Renal cortex interstitium (tissue), 11 donors: ENCODE measurements at regions not wholly inside any gene's neighbourhood (a gene's known extent, or its start where the extent isn't known, plus 50 kb on each side); places are given as distances from the start of the nearest gene placed in this dataset.

Experiments used
- DNase-seq, 11 donors: peaks; one replicate each; pipeline ENCODE4 v3.0.0-alpha.2; 2013; ENCODE audit warnings: low read depth in 9 of 11, low spot score in 4 of 11; ENCODE audit errors: extremely low read depth in 1 of 11

GRCh38 chr13:103810026-103810425 lies 743.8 kb upstream of the SLC10A2 start:
- DNase-seq, result no peak

- no peak for DNase-seq
These were observed 739.6 kb upstream of the SLC10A2 start for GRCh38 chr13:103805771-103806170.

- DNase-seq, result no peak
These were observed 737.1 kb upstream of the SLC10A2 start for GRCh38 chr13:103803349-103803748.

- DNase-seq, result no peak
These were observed 732.8 kb upstream of the SLC10A2 start for GRCh38 chr13:103799028-103799427.

- no peak for DNase-seq
These were observed 729.8 kb upstream of the SLC10A2 start for GRCh38 chr13:103795892-103796478.

- DNase-seq, result no peak
These were observed 728.3 kb upstream of the SLC10A2 start for GRCh38 chr13:103794526-103794925.

GRCh38 chr13:103788061-103788652 lies 721.9 kb upstream of the SLC10A2 start:
- DNase-seq, result peak in 1 of 11 donors; percentile 3

- no peak for DNase-seq
These were observed 706.4 kb upstream of the SLC10A2 start for GRCh38 chr13:103772576-103772975.

- DNase-seq, result no peak
These were observed 696.3 kb upstream of the SLC10A2 start for GRCh38 chr13:103762523-103762922.

GRCh38 chr13:103759361-103759760 lies 693.1 kb upstream of the SLC10A2 start:
- DNase-seq, result no peak

- DNase-seq, result no peak
These were observed 692.0 kb upstream of the SLC10A2 start for GRCh38 chr13:103758222-103758621.

GRCh38 chr13:103757361-103757760 lies 691.1 kb upstream of the SLC10A2 start:
- no peak for DNase-seq

GRCh38 chr13:103754783-103755182 lies 688.6 kb upstream of the SLC10A2 start:
- no peak for DNase-seq

GRCh38 chr13:103734837-103735236 lies 668.6 kb upstream of the SLC10A2 start:
- DNase-seq, result no peak

GRCh38 chr13:103731959-103732358 lies 665.7 kb upstream of the SLC10A2 start:
- DNase-seq, result no peak

GRCh38 chr13:103730407-103730806 lies 664.2 kb upstream of the SLC10A2 start:
- no peak for DNase-seq

GRCh38 chr13:103726808-103727207 lies 660.6 kb upstream of the SLC10A2 start:
- no peak for DNase-seq

- DNase-seq, result no peak
These were observed 650.5 kb upstream of the SLC10A2 start for GRCh38 chr13:103716718-103717117.

GRCh38 chr13:103715335-103715734 lies 649.1 kb upstream of the SLC10A2 start:
- DNase-seq, result no peak

GRCh38 chr13:103703246-103703645 lies 637.0 kb upstream of the SLC10A2 start:
- DNase-seq, result no peak

- no peak for DNase-seq
These were observed 631.8 kb upstream of the SLC10A2 start for GRCh38 chr13:103698000-103698399.
